ENCODE measurements at regions not wholly inside any gene's neighbourhood (a gene's known extent, or its start where the extent isn't known, plus 50 kb on each side); places are given as distances from the start of the nearest gene placed in this dataset.

GRCh38 chr9:26061948-26062575, 383.8 kb upstream of the TUSC1 start:
- TF ChIP-seq POLR2AphosphoS5 (IDR thresholded peaks at IDR 0.05; ENCODE audit: insufficient read depth in 1 of 2, low read depth in 1 of 2): no peak
- no peak for TF ChIP-seq POLR2A (IDR thresholded peaks at IDR 0.05)
- TF ChIP-seq CTCF (IDR thresholded peaks at IDR 0.05): no peak
